ENCODE measurements at regions not wholly inside any gene's neighbourhood (a gene's known extent, or its start where the extent isn't known, plus 50 kb on each side); places are given as distances from the start of the nearest gene placed in this dataset.

- DNase-seq (ENCODE audit: low read depth, low spot score), result no peak
- Histone ChIP-seq H3K4me3 (ENCODE audit: low read length) (no peak overlapping the region), H3K9me3 (ENCODE audit: control insufficient read depth, insufficient read depth, low read length) (no peaks in the 10 kb centered on the region), H3K27ac (ENCODE audit: low read length) (no peak overlapping the region), H3K27me3 (ENCODE audit: control insufficient read depth, insufficient read depth, low read length) (no peaks in the 10 kb centered on the region), H3K36me3 (ENCODE audit: control insufficient read depth, insufficient read depth, low read length) (no peaks in the 10 kb centered on the region), H3K4me1 (ENCODE audit: control insufficient read depth, insufficient read depth, low read length) (no peaks in the 10 kb centered on the region)
- no CpG with 5 or more reads among the region's 1 CpG for WGBS (ENCODE audit: insufficient coverage, insufficient read length)
Measured at GRCh38 chr9:20270161-20270560, 352.1 kb downstream of the MLLT3 start.

GRCh38 chr9:20269620-20270019 lies 352.7 kb downstream of the MLLT3 start:
- WGBS (ENCODE audit: insufficient coverage, insufficient read length), result no CpG with 5 or more reads among the region's 2 CpGs
- no peak overlapping the region for H3K27ac ChIP-seq (ENCODE audit: low read length)
- no peak for DNase-seq (ENCODE audit: low read depth, low spot score)

GRCh38 chr9:20264896-20265295 lies 357.4 kb downstream of the MLLT3 start:
- no CpG with 5 or more reads among the region's 7 CpGs for WGBS (ENCODE audit: insufficient coverage, insufficient read length)
- Histone ChIP-seq H3K27me3 (ENCODE audit: control insufficient read depth, insufficient read depth, low read length) (no peaks in the 10 kb centered on the region), H3K4me1 (ENCODE audit: control insufficient read depth, insufficient read depth, low read length) (no peaks in the 10 kb centered on the region), H3K27ac (ENCODE audit: low read length) (no peak overlapping the region), H3K4me3 (ENCODE audit: low read length) (no peak overlapping the region), H3K9me3 (ENCODE audit: control insufficient read depth, insufficient read depth, low read length) (peaks cover 2% of the 10 kb centered on the region; the same call in 1 of the 2 replicates), H3K36me3 (ENCODE audit: control insufficient read depth, insufficient read depth, low read length) (no peaks in the 10 kb centered on the region)
- DNase-seq (ENCODE audit: low read depth, low spot score), result no peak

More at GRCh38 chr9:20269620-20270019, 352.7 kb downstream of the MLLT3 start:
- H3K4me1 ChIP-seq (ENCODE audit: control insufficient read depth, insufficient read depth, low read length), result no peaks in the 10 kb centered on the region
- no peaks in the 10 kb centered on the region for H3K36me3 ChIP-seq (ENCODE audit: control insufficient read depth, insufficient read depth, low read length)
- H3K27me3 ChIP-seq (ENCODE audit: control insufficient read depth, insufficient read depth, low read length), result no peaks in the 10 kb centered on the region
- H3K9me3 ChIP-seq (ENCODE audit: control insufficient read depth, insufficient read depth, low read length), result peaks cover 2% of the 10 kb centered on the region; the same call in 1 of the 2 replicates
- H3K4me3 ChIP-seq (ENCODE audit: low read length), result no peak overlapping the region

- no peaks in the 10 kb centered on the region for H3K36me3 ChIP-seq (ENCODE audit: control insufficient read depth, insufficient read depth, low read length)
- H3K27ac ChIP-seq (ENCODE audit: low read length), result no peak overlapping the region
- no CpG with 5 or more reads among the region's 4 CpGs for WGBS (ENCODE audit: insufficient coverage, insufficient read length)
- H3K9me3 ChIP-seq (ENCODE audit: control insufficient read depth, insufficient read depth, low read length), result peaks cover 2% of the 10 kb centered on the region; the same call in 1 of the 2 replicates
- H3K4me3 ChIP-seq (ENCODE audit: low read length), result no peak overlapping the region
- H3K4me1 ChIP-seq (ENCODE audit: control insufficient read depth, insufficient read depth, low read length), result no peaks in the 10 kb centered on the region
- DNase-seq (ENCODE audit: low read depth, low spot score), result no peak
- no peaks in the 10 kb centered on the region for H3K27me3 ChIP-seq (ENCODE audit: control insufficient read depth, insufficient read depth, low read length)
Measured at GRCh38 chr9:20262611-20263010, 359.7 kb downstream of the MLLT3 start.

GRCh38 chr9:20256284-20256948 lies 365.9 kb downstream of the MLLT3 start:
- no peak for DNase-seq (ENCODE audit: low read depth, low spot score)
- Histone ChIP-seq H3K4me3 (ENCODE audit: low read length) (no peak overlapping the region), H3K27me3 (ENCODE audit: control insufficient read depth, insufficient read depth, low read length) (no peaks in the 10 kb centered on the region), H3K27ac (ENCODE audit: low read length) (no peak overlapping the region), H3K4me1 (ENCODE audit: control insufficient read depth, insufficient read depth, low read length) (no peaks in the 10 kb centered on the region), H3K9me3 (ENCODE audit: control insufficient read depth, insufficient read depth, low read length) (no peaks in the 10 kb centered on the region), H3K36me3 (ENCODE audit: control insufficient read depth, insufficient read depth, low read length) (no peaks in the 10 kb centered on the region)
- no CpG with 5 or more reads among the region's 1 CpG for WGBS (ENCODE audit: insufficient coverage, insufficient read length)

- Histone ChIP-seq H3K9me3 (ENCODE audit: control insufficient read depth, insufficient read depth, low read length) (no peaks in the 10 kb centered on the region), H3K4me3 (ENCODE audit: low read length) (no peak overlapping the region), H3K27me3 (ENCODE audit: control insufficient read depth, insufficient read depth, low read length) (no peaks in the 10 kb centered on the region), H3K4me1 (ENCODE audit: control insufficient read depth, insufficient read depth, low read length) (no peaks in the 10 kb centered on the region), H3K27ac (ENCODE audit: low read length) (no peak overlapping the region), H3K36me3 (ENCODE audit: control insufficient read depth, insufficient read depth, low read length) (no peaks in the 10 kb centered on the region)
- no CpG with 5 or more reads among the region's 3 CpGs for WGBS (ENCODE audit: insufficient coverage, insufficient read length)
- no peak for DNase-seq (ENCODE audit: low read depth, low spot score)
Measured at GRCh38 chr9:20255052-20255451, 367.2 kb downstream of the MLLT3 start.

- Histone ChIP-seq H3K27ac (ENCODE audit: low read length) (no peak overlapping the region), H3K9me3 (ENCODE audit: control insufficient read depth, insufficient read depth, low read length) (no peaks in the 10 kb centered on the region), H3K36me3 (ENCODE audit: control insufficient read depth, insufficient read depth, low read length) (no peaks in the 10 kb centered on the region), H3K4me3 (ENCODE audit: low read length) (no peak overlapping the region), H3K27me3 (ENCODE audit: control insufficient read depth, insufficient read depth, low read length) (no peaks in the 10 kb centered on the region), H3K4me1 (ENCODE audit: control insufficient read depth, insufficient read depth, low read length) (no peaks in the 10 kb centered on the region)
- WGBS (ENCODE audit: insufficient coverage, insufficient read length), result no CpG with 5 or more reads among the region's 5 CpGs
- no peak for DNase-seq (ENCODE audit: low read depth, low spot score)
Measured at GRCh38 chr9:20253635-20254034, 368.7 kb downstream of the MLLT3 start.

GRCh38 chr9:20252778-20253177 lies 369.5 kb downstream of the MLLT3 start:
- Histone ChIP-seq H3K4me3 (ENCODE audit: low read length) (no peak overlapping the region), H3K36me3 (ENCODE audit: control insufficient read depth, insufficient read depth, low read length) (no peaks in the 10 kb centered on the region), H3K27me3 (ENCODE audit: control insufficient read depth, insufficient read depth, low read length) (no peaks in the 10 kb centered on the region), H3K4me1 (ENCODE audit: control insufficient read depth, insufficient read depth, low read length) (no peaks in the 10 kb centered on the region), H3K27ac (ENCODE audit: low read length) (no peak overlapping the region), H3K9me3 (ENCODE audit: control insufficient read depth, insufficient read depth, low read length) (no peaks in the 10 kb centered on the region)
- DNase-seq (ENCODE audit: low read depth, low spot score), result no peak
- no CpG with 5 or more reads among the region's 1 CpG for WGBS (ENCODE audit: insufficient coverage, insufficient read length)

- Histone ChIP-seq H3K27ac (ENCODE audit: low read length) (no peak overlapping the region), H3K4me1 (ENCODE audit: control insufficient read depth, insufficient read depth, low read length) (no peaks in the 10 kb centered on the region), H3K9me3 (ENCODE audit: control insufficient read depth, insufficient read depth, low read length) (no peaks in the 10 kb centered on the region), H3K27me3 (ENCODE audit: control insufficient read depth, insufficient read depth, low read length) (no peaks in the 10 kb centered on the region), H3K36me3 (ENCODE audit: control insufficient read depth, insufficient read depth, low read length) (no peaks in the 10 kb centered on the region), H3K4me3 (ENCODE audit: low read length) (no peak overlapping the region)
- no peak for DNase-seq (ENCODE audit: low read depth, low spot score)
- WGBS (ENCODE audit: insufficient coverage, insufficient read length), result no CpG with 5 or more reads among the region's 6 CpGs
Measured at GRCh38 chr9:20250791-20251190, 371.5 kb downstream of the MLLT3 start.

GRCh38 chr9:20244271-20244670 lies 378.0 kb downstream of the MLLT3 start:
- Histone ChIP-seq H3K9me3 (ENCODE audit: control insufficient read depth, insufficient read depth, low read length) (no peaks in the 10 kb centered on the region), H3K4me3 (ENCODE audit: low read length) (no peak overlapping the region), H3K27ac (ENCODE audit: low read length) (no peak overlapping the region), H3K36me3 (ENCODE audit: control insufficient read depth, insufficient read depth, low read length) (no peaks in the 10 kb centered on the region), H3K27me3 (ENCODE audit: control insufficient read depth, insufficient read depth, low read length) (no peaks in the 10 kb centered on the region), H3K4me1 (ENCODE audit: control insufficient read depth, insufficient read depth, low read length) (no peaks in the 10 kb centered on the region)
- DNase-seq (ENCODE audit: low read depth, low spot score), result no peak
- WGBS (ENCODE audit: insufficient coverage, insufficient read length), result no CpG with 5 or more reads among the region's 6 CpGs

GRCh38 chr9:20243841-20244240 lies 378.5 kb downstream of the MLLT3 start:
- Histone ChIP-seq H3K4me1 (ENCODE audit: control insufficient read depth, insufficient read depth, low read length) (no peaks in the 10 kb centered on the region), H3K9me3 (ENCODE audit: control insufficient read depth, insufficient read depth, low read length) (no peaks in the 10 kb centered on the region), H3K27ac (ENCODE audit: low read length) (no peak overlapping the region), H3K36me3 (ENCODE audit: control insufficient read depth, insufficient read depth, low read length) (no peaks in the 10 kb centered on the region), H3K27me3 (ENCODE audit: control insufficient read depth, insufficient read depth, low read length) (no peaks in the 10 kb centered on the region), H3K4me3 (ENCODE audit: low read length) (no peak overlapping the region)
- DNase-seq (ENCODE audit: low read depth, low spot score), result no peak
- WGBS (ENCODE audit: insufficient coverage, insufficient read length), result no CpG with 5 or more reads among the region's 6 CpGs

All from iPS DF 6.9 (cell line).